ENCODE measurements at regions not wholly inside any gene's neighbourhood (a gene's known extent, or its start where the extent isn't known, plus 50 kb on each side); places are given as distances from the start of the nearest gene placed in this dataset.

GRCh38 chr2:65831509-65831908 is 399.1 kb upstream of the SPRED2 start (continued):
- TF ChIP-seq, protein P1, sequence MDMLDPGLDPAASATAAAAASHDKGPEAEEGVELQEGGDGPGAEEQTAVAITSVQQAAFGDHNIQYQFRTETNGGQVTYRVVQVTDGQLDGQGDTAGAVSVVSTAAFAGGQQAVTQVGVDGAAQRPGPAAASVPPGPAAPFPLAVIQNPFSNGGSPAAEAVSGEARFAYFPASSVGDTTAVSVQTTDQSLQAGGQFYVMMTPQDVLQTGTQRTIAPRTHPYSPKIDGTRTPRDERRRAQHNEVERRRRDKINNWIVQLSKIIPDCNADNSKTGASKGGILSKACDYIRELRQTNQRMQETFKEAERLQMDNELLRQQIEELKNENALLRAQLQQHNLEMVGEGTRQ (IDR thresholded peaks at IDR 0.05; ENCODE audit: low read length): no peak
- no peak for TF ChIP-seq YY1 (IDR thresholded peaks at IDR 0.05; ENCODE audit: low read depth, low read length)
- no peak for TF ChIP-seq TAF1 (IDR thresholded peaks at IDR 0.05; ENCODE audit: low read depth, low read length)
- TF ChIP-seq SIN3A (conservative IDR thresholded peaks at IDR 0.05 in 1 of 2, IDR thresholded peaks at IDR 0.05 in 1 of 2; ENCODE audit: low read depth in 1 of 2, low read length in 2 of 2): no peak
- TF ChIP-seq TEAD4 (IDR thresholded peaks at IDR 0.05; ENCODE audit: low read depth, low read length): no peak
- TF ChIP-seq SIX5 (IDR thresholded peaks at IDR 0.05; ENCODE audit: low read depth, low read length): no peak
- TF ChIP-seq RBBP5 (IDR thresholded peaks at IDR 0.05; ENCODE audit: borderline replicate concordance, low read depth, low read length): no peak
- no peak for TF ChIP-seq CBX8 (IDR thresholded peaks at IDR 0.05; ENCODE audit: borderline replicate concordance, low read depth, low read length)
- no peak for TF ChIP-seq TBP (IDR thresholded peaks at IDR 0.05; ENCODE audit: low read depth, low read length)
- TF ChIP-seq HDAC6 (IDR thresholded peaks at IDR 0.05; ENCODE audit: low read depth, low read length): no peak
